C1 segment of cervical spinal cord (tissue), 14 donors: ENCODE measurements at regions not wholly inside any gene's neighbourhood (a gene's known extent, or its start where the extent isn't known, plus 50 kb on each side); places are given as distances from the start of the nearest gene placed in this dataset.
A peak's percentile ranks its signal among the peaks of the same experiment; 100 is the strongest.

Experiments used
- DNase-seq, 14 donors: peaks; one replicate each; lab custom pipeline; 2025; lab: John Stamatoyannopoulos, UW

DNA sequence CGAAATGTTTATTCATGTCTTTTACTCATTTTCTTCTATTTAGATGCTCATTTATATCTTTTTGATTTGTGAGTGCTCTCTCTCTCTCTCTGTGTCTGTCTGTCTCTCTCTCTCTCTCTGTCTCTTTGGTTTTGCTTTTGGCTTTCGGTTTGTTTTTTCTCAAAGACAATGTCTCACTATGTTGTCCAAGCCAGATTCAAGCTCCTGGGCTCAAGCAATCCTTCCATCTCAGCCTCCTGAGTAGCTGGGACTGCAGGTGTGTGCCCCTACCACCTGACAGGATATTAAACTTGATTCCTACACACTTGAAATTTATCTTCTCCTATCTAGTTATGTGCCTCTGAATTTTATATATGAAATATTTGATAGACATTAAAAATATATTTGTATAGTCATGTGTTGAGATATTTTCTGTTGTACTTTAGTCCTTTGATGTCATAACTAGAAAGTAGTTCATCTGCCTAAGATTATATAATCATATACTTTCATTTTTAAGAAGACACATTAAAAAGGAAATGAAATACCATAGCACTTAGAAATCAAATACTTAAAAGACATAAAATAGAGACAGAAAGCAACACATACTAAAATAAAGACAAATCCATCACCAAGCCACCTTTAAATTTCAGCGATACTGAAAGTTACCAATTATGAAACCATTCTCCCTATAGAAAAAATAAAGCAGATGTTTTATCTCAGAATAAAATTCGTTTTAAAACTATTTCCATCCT, 68.1 kb upstream of the SFMBT2 start:
- DNase-seq, result no peak

DNA sequence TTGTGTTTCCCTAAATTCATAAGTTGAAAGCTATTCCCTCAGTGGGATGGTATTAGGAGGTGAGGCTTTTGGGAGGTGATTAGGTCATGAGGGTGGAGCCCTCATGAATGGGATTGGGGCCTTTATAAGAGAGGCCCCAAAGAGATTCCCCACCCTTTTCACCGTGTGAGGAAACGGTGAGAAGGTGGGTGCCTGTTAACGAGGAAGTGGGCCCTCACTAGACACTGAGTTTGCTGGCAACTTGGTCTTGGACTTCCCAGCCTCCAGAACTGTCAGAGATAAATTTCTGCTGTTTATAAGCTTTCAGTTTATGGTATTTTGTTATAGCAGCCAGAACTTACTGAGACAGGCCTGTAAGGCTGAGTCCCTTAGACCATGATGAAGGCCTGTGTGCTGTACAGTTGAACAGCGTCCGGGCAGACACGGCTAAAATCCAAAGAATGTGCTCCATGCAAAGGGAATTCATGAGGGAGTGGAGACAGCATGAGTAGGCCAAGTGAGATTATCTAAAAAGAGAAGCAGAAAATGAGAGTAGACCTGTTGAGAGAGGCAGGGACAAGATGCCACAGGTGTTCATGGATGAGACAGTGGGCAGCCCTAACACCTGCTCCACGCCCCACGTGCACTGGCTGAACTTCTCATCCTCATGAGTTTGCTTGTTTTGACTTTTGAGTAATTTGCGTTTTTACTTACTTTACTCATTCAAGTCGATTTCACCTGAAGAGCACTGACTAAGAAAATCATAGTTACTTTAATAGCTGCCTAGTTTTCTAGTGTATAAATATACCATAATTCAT, 66.9 kb upstream of the SFMBT2 start:
- DNase-seq, result no peak

DNA sequence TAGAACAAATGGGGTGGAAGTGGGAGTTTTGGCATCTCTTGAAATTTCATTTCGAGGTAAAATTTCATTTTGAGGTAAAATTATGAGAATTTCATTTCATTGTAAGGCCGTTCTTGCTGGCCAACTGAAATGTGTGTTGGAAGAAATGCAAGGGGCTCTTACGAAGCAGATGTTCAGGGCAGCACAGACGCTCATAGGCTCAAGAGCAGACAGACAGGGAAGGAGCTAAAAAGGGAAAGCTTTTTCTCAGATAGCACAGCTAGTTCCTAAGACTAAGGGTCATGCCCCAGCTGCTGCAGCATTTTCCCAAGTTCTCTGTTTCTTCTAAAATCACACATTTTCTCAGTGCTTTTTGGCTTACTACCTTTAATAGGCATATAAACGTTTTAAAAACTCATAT, 65.1 kb upstream of the SFMBT2 start:
- peak in 1 of 14 donors; percentile 40 for DNase-seq

DNA sequence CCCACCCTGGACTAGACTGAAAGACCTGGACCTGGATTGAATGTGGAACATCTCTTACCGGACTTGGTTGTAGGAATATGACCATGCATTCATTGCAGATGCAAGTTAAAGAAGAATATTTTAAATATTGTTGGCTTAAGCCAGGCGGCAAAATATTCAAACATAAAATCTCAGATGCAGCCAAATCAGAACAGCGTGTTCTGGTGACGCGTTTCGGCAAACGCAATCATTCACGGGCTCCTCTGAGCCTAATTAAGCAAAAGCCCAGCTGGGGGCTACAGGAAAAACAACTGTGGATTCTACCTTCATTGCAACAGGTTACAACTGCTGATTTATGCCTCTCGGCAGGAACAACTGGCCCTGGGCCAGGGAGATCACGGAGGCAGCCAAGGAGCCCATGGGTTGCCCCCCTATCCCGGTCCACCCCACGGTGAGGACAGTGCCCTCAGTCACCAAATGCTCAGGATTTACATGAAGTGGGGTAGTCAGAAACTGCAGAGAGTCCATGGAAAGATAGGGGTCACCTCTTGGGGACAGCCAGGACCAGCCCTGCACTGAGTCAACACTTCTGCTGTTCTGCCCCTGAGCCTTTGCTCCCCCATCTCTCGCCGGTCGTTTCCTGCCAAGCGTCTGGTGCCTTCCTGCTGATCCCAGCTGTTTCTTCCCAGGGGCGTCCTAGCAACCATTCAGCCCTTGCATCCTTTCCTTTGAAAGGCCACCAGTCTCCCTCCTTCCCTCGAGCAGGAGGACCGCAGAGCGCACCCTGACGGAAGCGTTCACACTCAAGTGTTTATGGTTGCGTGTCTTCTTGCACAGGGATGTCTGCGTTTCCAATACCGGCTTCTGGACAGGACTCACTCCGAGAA, 64.4 kb upstream of the SFMBT2 start:
- peak in 8 of 14 donors; percentile 30 to 66 (median 58) for DNase-seq

DNA sequence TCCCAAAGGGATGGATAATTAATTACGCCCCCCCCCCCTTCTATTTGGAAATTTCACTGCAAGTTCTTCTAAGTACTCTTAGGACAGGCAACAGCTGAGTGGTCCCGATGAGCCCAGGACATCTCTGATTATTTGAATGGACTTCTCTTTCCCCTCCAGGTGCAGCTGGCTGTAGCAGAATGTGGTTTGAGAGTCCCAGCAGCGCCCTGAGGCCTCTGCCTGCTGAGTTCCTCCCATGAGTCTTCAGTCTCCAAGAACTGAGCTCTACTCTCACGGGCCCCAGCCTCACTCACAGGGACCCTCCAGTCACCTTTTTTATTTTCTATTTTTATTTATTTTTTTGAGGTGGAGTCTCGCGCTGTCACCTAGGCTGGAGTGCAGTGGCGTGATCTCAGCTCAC, 63.6 kb upstream of the SFMBT2 start:
- DNase-seq, result no peak

DNA sequence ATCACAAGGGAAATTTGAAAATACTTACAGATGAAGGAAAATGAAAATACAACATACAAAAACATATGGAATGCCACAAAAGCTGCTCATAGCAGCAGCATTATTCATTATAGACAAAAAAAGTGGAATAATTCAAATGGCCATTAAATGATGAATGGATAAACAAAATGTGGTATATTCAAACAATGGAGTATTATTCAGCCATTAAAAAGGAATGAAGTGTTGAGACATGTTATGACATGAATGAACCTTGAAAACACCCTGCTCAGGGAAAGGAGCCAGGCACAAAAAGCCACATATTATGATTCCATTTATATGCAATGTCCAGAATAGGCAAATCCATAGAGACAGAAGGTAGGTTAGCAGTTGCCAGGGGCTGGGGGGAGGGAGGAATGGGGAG, 62.6 kb upstream of the SFMBT2 start:
- DNase-seq, result no peak

DNA sequence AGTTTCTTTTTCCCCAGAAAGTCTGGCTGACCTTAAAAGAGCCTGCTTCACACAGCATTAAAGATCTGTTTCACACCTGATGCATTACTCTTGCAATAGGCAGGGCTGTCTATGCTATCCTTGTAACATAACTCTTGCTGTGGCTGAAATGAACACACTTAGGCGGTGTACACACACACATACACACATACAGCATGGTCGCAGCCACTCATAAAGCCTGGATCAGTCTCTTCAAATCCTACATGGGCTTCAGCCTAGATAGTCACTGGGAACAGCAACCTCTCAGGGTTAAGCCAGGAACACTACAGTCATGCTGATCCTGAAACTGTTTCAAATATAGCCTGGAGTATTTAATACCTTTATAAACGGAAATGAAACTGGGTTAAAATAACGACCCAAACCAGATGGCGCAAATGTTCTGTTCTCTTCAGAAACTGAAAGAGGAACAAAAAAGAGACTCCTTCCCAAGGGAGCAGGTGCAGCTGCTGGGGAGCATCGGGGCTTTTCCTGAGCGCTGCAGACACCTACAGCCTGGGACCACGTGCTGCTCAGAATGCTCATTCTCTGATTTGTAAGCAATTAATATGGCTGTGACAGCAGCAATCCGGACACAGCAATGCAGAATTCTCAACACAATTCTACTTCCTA, 61.0 kb upstream of the SFMBT2 start:
- peak in 2 of 14 donors; percentile 35 to 48 for DNase-seq

DNA sequence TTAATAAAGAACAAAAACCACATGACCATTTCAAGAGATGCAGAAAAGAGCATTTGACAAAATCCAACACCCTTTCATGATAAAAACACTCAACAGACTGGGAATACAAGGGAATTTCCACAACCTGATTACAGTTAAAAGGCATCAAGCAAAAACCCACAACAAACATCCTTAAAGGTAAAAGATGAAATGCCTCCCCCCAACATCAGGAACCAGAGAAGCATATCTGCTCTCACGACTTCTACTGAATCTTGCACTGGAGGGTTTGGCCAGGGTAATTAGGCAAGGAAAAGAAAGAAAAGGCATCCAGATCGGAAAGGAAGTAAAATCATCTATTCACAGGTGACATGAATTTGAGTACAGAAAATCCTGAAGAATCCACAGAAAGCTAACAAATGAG, 59.5 kb upstream of the SFMBT2 start:
- DNase-seq, result no peak

DNA sequence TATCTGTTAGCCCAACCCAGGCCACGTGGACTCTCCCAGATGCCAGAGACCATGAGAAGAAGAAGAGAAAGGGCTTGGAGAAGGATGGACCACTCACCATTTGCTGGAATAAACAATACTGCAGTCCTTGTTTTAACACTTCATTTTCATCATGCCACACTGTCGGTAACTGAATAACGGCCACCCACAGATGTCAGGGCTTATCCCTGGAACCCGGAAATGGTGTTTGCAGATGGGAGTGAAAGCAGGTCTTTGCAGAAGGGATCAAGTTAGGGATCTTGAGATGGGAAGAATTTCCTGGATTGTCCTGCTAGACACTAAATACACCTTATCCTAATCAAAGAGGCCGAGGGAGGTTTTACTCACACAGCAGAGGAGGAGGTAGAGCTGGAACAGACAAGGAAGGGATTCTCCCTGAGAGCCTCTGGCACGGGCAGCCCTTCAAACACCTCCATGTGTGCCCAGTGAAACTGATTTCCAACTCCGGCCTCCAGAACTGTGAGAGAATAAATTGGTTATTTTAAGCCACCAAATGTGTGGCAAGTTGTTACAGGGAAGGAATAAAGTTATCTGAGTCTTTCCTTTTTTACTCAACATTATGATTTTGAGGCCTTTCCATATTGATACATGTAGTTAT, 56.3 kb upstream of the SFMBT2 start:
- no peak for DNase-seq

DNA sequence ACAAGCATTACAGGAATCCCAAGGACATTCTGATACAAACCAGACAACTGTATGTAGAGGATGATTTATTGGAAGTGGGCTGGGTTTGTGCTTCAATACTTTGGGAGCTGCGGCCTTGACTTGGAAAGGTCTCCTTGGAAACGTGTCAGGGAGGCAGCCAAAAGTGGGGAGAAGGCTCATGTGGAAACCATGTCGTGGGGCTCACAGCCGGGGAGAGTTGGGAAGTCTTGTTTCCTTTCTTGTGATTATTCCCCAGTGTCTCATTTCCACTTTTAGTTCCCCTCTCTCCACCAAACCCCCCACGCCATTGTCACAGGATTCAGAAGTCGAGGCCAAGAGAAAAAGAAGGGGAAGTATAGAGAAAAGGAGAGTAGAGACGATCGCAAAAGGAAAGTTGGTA, 53.9 kb upstream of the SFMBT2 start:
- peak in 2 of 14 donors; percentile 28 to 34 for DNase-seq
